ENCODE measurements at regions not wholly inside any gene's neighbourhood (a gene's known extent, or its start where the extent isn't known, plus 50 kb on each side); places are given as distances from the start of the nearest gene placed in this dataset.

- TF ChIP-seq FOSL2 (IDR thresholded peaks at IDR 0.05; ENCODE audit: borderline replicate concordance, low read depth): no peak
- TF ChIP-seq NRF1 (IDR thresholded peaks at IDR 0.05; ENCODE audit: low read depth, low read length): no peak
These were observed 198.7 kb downstream of the MYCN start (continued) for GRCh38 chr2:16138811-16139662.

GRCh38 chr2:16137080-16137755, 196.9 kb downstream of the MYCN start:
- no peak overlapping the region for H3K27ac ChIP-seq (ENCODE audit: low read depth in 2 of 2, low read length in 1 of 2)
- H3K27me3 ChIP-seq (ENCODE audit: insufficient read depth): no peaks in the 10 kb centered on the region
- no peaks in the 10 kb centered on the region for H4K20me1 ChIP-seq (ENCODE audit: insufficient read depth)
- H3K9ac ChIP-seq: no peak overlapping the region
- H3K4me1 ChIP-seq (ENCODE audit: control insufficient read depth in 1 of 2, insufficient read depth in 2 of 2, low read depth in 1 of 2, low read length in 1 of 2): no peaks in the 10 kb centered on the region
- TF ChIP-seq NRF1 (IDR thresholded peaks at IDR 0.05; ENCODE audit: low read depth, low read length) (no peak), MXI1 (IDR thresholded peaks at IDR 0.05; ENCODE audit: low read depth, low read length) (no peak), FOXJ3 (CRISPR knock-in tag; IDR thresholded peaks at IDR 0.05) (no peak), MAX (IDR thresholded peaks at IDR 0.05; ENCODE audit: low read depth) (no peak), FOXM1 (IDR thresholded peaks at IDR 0.05; ENCODE audit: low read depth) (no peak), USF2 (IDR thresholded peaks at IDR 0.05; ENCODE audit: borderline replicate concordance, low read depth, low read length) (no peak)
- no peak overlapping the region for H3K4me2 ChIP-seq
- H3K9me2 ChIP-seq: no peaks in the 10 kb centered on the region
- no peak for DNase-seq
- no peaks in the 10 kb centered on the region for H3K79me2 ChIP-seq (ENCODE audit: insufficient read depth)
- no peaks in the 10 kb centered on the region for H3K9me3 ChIP-seq
- no peaks in the 10 kb centered on the region for H3F3A ChIP-seq (replicated peaks; ENCODE audit: insufficient read depth)
- no peak overlapping the region for H2AFZ ChIP-seq (ENCODE audit: low read depth)
- ChIA-PET POLR2A (no interaction called here), CTCF (no interaction called here)
- H3K36me3 ChIP-seq (replicated peaks in 1 of 2; ENCODE audit: control insufficient read depth in 1 of 2, insufficient read depth in 2 of 2, low read length in 1 of 2): no peaks in the 10 kb centered on the region
- H3K4me3 ChIP-seq (ENCODE audit: low read depth in 2 of 2, low read length in 1 of 2): no peak overlapping the region
- WGBS (ENCODE audit: low lambda C conversion rate): 18% methylated on average over 4 of the region's 5 CpGs

- Histone ChIP-seq H3K79me2 (ENCODE audit: insufficient read depth) (no peaks in the 10 kb centered on the region), H3K27me3 (ENCODE audit: insufficient read depth) (no peaks in the 10 kb centered on the region), H3K9ac (no peak overlapping the region), H3K9me3 (no peaks in the 10 kb centered on the region), H3K9me2 (no peaks in the 10 kb centered on the region), H4K20me1 (ENCODE audit: insufficient read depth) (no peaks in the 10 kb centered on the region), H3K4me1 (ENCODE audit: control insufficient read depth in 1 of 2, insufficient read depth in 2 of 2, low read depth in 1 of 2, low read length in 1 of 2) (no peaks in the 10 kb centered on the region), H3K4me2 (no peak overlapping the region), H2AFZ (ENCODE audit: low read depth) (no peak overlapping the region), H3K27ac (ENCODE audit: low read depth in 2 of 2, low read length in 1 of 2) (no peak overlapping the region), H3K36me3 (replicated peaks in 1 of 2; ENCODE audit: control insufficient read depth in 1 of 2, insufficient read depth in 2 of 2, low read length in 1 of 2) (no peaks in the 10 kb centered on the region), H3F3A (replicated peaks; ENCODE audit: insufficient read depth) (no peaks in the 10 kb centered on the region), H3K4me3 (ENCODE audit: low read depth in 2 of 2, low read length in 1 of 2) (no peak overlapping the region)
- POLR2A ChIA-PET: no interaction called here
- CTCF ChIA-PET: no interaction called here
- 11% methylated on average over 3 of the region's 3 CpGs for WGBS (ENCODE audit: low lambda C conversion rate)
- TF ChIP-seq SMC3 (IDR thresholded peaks at IDR 0.05; ENCODE audit: low read depth, low read length): no peak
- TF ChIP-seq TEAD4 (IDR thresholded peaks at IDR 0.05; ENCODE audit: borderline replicate concordance, insufficient read depth): no peak
- no peak for TF ChIP-seq MEF2A (IDR thresholded peaks at IDR 0.05; ENCODE audit: borderline replicate concordance, low read depth)
- TF ChIP-seq ZBTB33 (IDR thresholded peaks at IDR 0.05; ENCODE audit: borderline replicate concordance, low read depth): no peak
- TF ChIP-seq USF1 (IDR thresholded peaks at IDR 0.05; ENCODE audit: borderline replicate concordance, low read depth): no peak
- TF ChIP-seq POLR2AphosphoS5 (IDR thresholded peaks at IDR 0.05; ENCODE audit: low read depth, low read length): no peak
- no peak for TF ChIP-seq NFIC (IDR thresholded peaks at IDR 0.05; ENCODE audit: borderline replicate concordance)
- no peak for TF ChIP-seq RAD21 (IDR thresholded peaks at IDR 0.05; ENCODE audit: low read length)
- TF ChIP-seq PBX3 (IDR thresholded peaks at IDR 0.05): no peak
- TF ChIP-seq TCF12 (IDR thresholded peaks at IDR 0.05): no peak
- TF ChIP-seq RCOR1 (IDR thresholded peaks at IDR 0.05; ENCODE audit: low read length): no peak
- DNase-seq: no peak
These were observed 196.2 kb downstream of the MYCN start for GRCh38 chr2:16136461-16137035.
